HG03469 (cell line): ENCODE measurements at regions not wholly inside any gene's neighbourhood (a gene's known extent, or its start where the extent isn't known, plus 50 kb on each side); places are given as distances from the start of the nearest gene placed in this dataset.

Source experiments
- ATAC-seq: cut with Tn5 transposase; IDR thresholded peaks from one replicate; pipeline ENCODE4 v1.9.1; 2021; ENCODE audit warnings: mild to moderate bottlenecking, moderate library complexity, moderate number of reproducible peaks; ENCODE audit not compliant: unreplicated experiment

GRCh38 chr7:49344556-49344955, 420.2 kb downstream of the CDC14C start:
- no peak for ATAC-seq

DNA sequence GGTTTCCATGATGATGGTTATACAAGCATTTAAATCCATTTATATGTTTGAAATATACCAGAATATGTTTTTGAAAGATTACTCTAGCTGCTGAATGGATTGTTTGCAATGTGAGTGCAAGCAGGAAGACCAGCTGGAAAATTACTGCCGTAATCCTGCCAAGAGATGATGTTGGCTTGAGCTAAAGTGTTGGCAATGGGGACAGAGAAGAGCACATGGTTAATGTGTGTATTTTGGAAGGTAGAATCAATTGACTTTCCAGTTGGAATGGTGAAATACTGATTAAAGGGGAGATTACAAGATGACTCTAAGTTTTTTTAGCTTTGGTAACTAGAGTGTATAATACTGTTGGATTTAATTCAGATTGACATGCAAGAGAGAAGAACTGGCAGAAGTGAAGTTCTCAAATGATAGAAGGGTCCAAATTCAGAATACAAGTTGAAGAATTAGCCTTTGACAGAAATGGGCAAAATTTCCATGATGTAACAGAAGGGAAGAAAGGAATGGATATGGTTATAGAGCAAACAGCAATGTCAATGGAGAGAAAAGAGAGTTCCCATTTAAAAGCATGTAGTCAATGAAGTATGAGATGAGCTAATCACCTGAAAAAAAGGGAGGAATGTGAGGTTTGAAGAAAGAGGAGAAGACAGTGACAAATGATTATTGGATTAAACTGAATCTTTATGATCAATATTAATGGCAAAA, 422.0 kb downstream of the CDC14C start:
- ATAC-seq, result no peak

DNA sequence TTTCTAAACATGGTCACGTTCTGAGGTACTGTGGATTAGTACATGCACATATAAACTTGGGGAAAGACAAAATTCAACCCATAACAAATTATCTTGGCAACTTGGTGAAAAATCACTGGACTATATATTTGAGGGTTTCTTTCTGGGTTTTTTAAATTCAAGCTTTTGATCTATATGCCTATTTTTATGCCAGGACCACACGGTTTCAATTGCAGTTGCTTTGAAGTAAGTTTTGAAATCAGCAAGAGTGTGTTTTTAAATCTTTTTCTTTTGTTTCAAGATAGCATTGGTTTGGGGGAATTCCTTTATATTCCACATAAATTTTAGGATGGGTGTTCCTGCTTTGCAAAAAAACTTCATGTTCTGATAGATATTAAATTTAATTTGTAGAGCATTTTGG, 406.4 kb upstream of the VWC2 start:
- no peak for ATAC-seq

DNA sequence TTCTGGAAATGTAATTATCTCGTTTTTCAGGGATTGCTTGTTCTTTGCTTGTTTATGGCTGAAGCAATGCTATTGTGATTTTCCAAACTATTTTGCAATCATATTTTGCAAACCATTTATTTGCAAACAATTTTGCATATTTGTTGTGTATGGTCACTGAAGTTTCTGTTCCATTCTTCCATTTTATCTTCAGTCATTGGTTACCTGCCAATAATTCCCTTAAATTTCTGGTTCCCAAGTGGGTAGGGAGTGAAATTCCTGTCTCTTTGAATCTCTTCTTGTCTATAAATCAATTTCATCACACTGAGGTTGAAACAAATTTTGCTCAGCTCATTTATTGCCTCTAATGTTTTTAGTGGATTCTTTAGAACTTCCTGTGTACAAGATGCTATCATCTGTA, 401.7 kb upstream of the VWC2 start:
- no peak for ATAC-seq

DNA sequence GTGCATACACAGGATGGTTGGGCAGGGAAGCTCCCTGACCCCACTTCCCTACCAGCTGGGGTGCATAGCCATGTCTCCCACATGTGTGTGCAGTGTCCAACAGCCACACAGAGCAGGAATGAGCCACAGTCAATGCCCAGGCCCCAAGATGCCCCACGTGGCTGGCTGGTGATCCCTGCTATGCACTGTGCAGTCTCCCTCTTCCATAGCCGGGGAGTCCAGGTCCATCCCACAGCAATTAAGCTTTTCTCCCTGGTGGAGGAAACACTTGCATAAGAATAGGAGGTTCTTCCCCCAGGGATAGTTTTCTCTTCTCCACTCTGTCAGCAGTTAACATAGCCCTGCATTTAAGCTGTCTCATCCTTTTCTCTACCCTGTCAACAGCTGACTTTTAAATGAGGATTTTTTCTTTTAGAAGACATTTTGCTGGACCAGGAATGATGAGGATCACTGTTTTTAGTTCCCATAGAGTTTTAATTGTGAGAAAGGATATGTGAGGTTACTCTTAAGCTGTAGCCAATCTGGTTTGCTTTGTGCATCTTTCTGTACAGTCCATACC, 396.5 kb upstream of the VWC2 start:
- no peak for ATAC-seq

DNA sequence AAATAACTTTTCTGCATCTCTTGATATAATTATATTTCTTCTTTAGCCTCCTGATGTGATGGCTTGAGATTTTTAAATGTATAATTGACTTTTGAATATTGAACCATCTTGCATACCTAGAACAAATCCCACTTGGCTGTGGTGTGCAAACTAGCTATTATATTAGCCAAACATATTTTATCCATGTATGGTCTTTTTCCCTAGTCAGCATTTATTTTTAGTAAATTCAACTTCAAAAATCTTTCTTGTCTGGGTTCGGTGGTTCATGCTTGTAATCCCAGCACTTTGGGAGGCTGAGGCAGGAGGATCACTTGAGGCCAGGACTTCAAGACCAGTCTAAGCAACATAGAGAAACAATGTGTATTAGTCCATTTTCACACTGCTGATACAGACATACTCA, 386.6 kb upstream of the VWC2 start:
- ATAC-seq, result no peak

DNA sequence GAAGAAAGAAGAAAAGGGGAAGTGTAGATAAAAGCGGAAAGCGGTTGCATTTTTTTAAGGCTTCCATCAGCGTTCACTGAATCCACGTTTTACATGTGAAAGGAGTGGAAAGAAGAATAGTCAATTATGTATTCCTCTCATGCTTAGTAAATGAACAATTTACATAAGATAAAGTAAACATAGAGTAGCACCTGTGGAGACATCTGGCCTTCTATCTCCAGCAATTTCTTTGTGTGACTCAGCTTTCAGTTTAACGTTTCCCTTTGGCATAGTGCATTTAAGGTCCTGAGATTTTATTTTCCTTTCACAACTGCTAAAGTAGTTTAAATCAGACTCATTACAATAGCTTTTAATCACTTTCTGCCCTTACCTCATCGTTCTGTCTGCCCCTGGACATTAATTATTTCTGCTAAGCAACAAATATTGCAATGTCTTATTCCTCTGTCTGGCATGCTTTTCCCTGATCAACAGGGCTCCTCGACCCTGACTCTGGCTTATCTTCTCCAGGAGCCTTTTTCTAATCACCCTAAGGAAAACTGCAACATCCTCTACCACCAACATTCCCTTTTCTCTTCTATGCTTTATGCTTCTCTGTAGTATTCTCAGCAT, 383.5 kb upstream of the VWC2 start:
- ATAC-seq, result no peak

DNA sequence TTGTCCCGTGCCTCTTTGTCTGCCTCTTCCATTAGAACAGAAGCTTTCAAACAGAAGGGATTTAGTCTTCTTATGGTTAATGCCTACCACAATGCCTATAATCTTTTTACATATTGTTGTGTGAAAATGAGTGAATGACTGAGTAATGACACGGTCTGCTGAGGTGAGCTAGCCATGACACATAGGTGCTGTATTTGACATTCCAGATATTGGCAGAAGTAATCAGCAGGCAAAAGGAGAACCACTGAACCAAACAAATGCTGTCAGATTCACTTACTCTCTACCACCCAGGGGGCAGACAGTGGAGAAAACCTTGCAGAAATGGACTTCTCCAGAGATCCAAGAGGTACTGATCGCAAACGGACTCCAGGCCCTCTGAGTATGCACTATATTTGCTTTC, 377.2 kb upstream of the VWC2 start:
- no peak for ATAC-seq

- ATAC-seq, result no peak
Measured at GRCh38 chr7:49397750-49398149, 375.7 kb upstream of the VWC2 start.

DNA sequence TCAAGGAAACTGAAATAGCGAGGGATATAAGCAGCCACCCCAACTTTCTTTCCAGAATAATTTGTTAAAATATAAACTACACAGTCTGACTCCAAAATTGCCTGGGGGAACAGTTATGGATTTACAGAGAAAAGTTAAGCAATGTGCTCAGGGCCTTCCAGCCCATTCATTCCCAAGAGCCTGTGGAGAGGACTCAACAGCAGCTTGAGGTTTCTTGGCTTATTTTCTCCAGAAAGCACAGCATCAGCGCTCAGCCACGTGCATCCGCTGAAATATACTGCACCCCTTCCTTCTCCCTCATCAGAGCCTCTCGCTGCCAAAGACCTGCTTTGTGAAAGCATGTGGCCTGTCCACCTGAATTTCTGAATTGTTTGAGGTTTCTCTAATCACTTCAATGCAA, 375.2 kb upstream of the VWC2 start:
- ATAC-seq, result no peak

DNA sequence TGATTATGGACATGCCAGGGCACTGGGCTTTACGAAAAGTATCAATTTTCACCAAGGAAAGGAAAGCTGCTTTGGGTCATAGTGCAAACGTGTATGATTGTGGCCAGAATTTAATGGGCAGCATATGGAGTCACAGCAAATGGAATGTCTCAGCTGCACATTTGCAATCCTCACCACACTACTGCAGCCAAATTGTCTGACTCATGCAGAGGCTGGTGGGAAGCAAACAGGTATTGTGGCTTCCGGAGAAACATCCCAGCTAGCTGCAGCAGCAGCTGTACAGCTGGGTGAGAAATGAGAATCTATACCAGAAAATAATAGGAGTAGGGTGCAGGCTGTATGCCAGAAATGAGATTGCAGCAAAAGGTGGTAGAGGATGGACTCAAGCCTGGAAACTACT, 374.7 kb upstream of the VWC2 start:
- no peak for ATAC-seq

GRCh38 chr7:49400891-49401550, 372.4 kb upstream of the VWC2 start:
- no peak for ATAC-seq

- ATAC-seq, result no peak
Measured at GRCh38 chr7:49403844-49404243, 369.6 kb upstream of the VWC2 start.

GRCh38 chr7:49407205-49407604, 366.2 kb upstream of the VWC2 start:
- no peak for ATAC-seq

GRCh38 chr7:49417034-49417433, 356.4 kb upstream of the VWC2 start:
- ATAC-seq, result no peak

- no peak for ATAC-seq
Measured at GRCh38 chr7:49418963-49419362, 354.5 kb upstream of the VWC2 start.

DNA sequence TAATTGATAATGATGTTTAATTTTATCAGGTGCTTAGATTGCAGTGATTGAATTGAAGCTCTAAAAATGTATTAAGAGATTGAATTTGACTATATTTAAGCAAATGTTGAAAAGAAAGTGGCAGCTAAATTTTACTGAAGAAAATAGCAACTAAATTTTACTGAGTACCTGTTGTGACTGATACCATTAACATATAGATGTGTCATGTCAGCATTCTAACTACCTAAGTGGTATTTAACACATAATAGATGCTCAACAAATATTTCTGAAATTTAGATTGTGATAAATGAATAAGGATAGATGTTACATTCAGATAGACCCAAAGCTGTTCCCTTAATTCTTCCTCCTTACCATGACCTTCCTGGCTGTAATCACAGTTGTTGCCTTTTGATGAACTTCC, 350.9 kb upstream of the VWC2 start:
- ATAC-seq, result no peak

DNA sequence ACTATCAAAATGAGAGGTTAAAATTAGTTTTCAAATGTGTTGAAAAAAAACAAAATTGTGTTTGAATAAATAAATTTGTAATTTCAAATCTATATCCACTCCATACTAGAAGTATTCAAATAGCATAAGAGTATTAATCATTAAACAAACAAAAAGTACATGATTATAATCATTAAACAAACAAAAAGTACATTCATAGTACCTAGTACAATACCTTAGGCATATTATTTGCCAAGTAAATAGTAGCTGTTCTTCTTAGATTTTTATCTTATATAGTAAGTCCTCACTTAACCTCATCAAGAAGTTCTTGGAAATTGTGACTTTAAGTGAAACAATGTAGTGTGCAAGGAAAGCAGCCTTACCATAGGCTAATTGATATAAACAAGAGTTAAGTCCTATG, 349.3 kb upstream of the VWC2 start:
- no peak for ATAC-seq

GRCh38 chr7:49425277-49425818, 348.1 kb upstream of the VWC2 start:
- no peak for ATAC-seq

DNA sequence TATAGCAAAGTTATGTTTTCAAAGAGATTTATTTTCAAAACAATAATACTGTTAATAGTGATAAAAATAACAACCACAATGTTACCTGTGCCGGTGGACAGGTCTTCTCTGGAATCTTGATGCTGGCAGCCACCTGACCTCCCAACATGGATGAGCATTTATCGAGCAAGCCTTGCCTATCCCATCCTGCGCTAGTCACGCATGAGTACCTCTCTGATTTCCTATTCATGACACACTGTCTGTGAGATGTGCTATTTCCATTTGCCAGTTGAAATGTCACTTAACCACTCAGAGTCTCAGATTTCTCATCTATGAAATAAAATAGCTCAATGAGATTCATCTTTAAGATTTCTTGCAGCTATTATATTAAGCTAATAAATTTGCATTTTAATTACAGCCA, 341.2 kb upstream of the VWC2 start:
- no peak for ATAC-seq

GRCh38 chr7:49433794-49434193, 339.6 kb upstream of the VWC2 start:
- ATAC-seq, result no peak

DNA sequence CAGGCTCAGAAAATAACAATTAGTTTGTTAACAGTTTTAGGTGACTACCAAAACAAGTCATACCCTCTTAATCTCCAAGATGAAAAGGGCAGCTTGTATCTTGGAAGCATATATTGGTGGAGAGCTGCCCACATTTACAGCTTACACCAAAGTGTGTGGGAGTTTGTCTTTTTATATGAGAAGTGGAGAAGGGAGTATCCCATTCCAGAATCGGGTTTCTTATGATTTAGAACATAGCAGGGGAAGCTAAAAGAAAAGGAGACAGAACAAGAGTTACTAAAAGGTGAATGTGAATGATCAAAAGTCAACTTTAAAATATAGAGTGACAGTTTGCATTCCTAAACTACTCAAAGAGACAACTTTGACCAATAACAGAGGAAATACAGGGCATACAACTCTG, 338.6 kb upstream of the VWC2 start:
- no peak for ATAC-seq
